ENCODE measurements at regions not wholly inside any gene's neighbourhood (a gene's known extent, or its start where the extent isn't known, plus 50 kb on each side); places are given as distances from the start of the nearest gene placed in this dataset.

GRCh38 chr10:117464176-117464575, 78.4 kb upstream of the EMX2 start:
- DNase-seq (ENCODE audit: low read depth, low spot score), result no peak

GRCh38 chr10:117463545-117463920, 79.0 kb upstream of the EMX2 start:
- Histone ChIP-seq H3K4me3 (ENCODE audit: insufficient read length, low read depth) (no peak overlapping the region), H3K9ac (ENCODE audit: insufficient read length, low read depth) (no peak overlapping the region), H3K9me3 (ENCODE audit: insufficient read depth, low read length) (peaks cover 6% of the 10 kb centered on the region; the same call in 1 of the 2 replicates), H3K27me3 (ENCODE audit: insufficient read depth, insufficient read length) (no peaks in the 10 kb centered on the region), H3K4me1 (ENCODE audit: insufficient read depth, insufficient read length) (no peaks in the 10 kb centered on the region), H3K36me3 (ENCODE audit: insufficient read depth, insufficient read length, low read length) (no peaks in the 10 kb centered on the region)
- DNase-seq (ENCODE audit: low read depth, low spot score), result no peak
- TF ChIP-seq SUZ12 (IDR thresholded peaks at IDR 0.05; ENCODE audit: extremely low read depth, insufficient read depth, insufficient read length) (no peak), YY1 (IDR thresholded peaks at IDR 0.05; ENCODE audit: insufficient read depth, insufficient read length) (no peak), ZNF274 (IDR thresholded peaks at IDR 0.05; ENCODE audit: low read depth, low read length) (no peak)

More at GRCh38 chr10:117464176-117464575, 78.4 kb upstream of the EMX2 start:
- Histone ChIP-seq H3K4me1 (ENCODE audit: insufficient read depth, insufficient read length) (no peaks in the 10 kb centered on the region), H3K9me3 (ENCODE audit: insufficient read depth, low read length) (peaks cover 6% of the 10 kb centered on the region; the same call in 1 of the 2 replicates), H3K27me3 (ENCODE audit: insufficient read depth, insufficient read length) (no peaks in the 10 kb centered on the region), H3K9ac (ENCODE audit: insufficient read length, low read depth) (no peak overlapping the region), H3K4me3 (ENCODE audit: insufficient read length, low read depth) (no peak overlapping the region), H3K36me3 (ENCODE audit: insufficient read depth, insufficient read length, low read length) (no peaks in the 10 kb centered on the region)
- no peak for TF ChIP-seq SUZ12 (IDR thresholded peaks at IDR 0.05; ENCODE audit: extremely low read depth, insufficient read depth, insufficient read length)
- no peak for TF ChIP-seq ZNF274 (IDR thresholded peaks at IDR 0.05; ENCODE audit: low read depth, low read length)
- TF ChIP-seq YY1 (IDR thresholded peaks at IDR 0.05; ENCODE audit: insufficient read depth, insufficient read length), result no peak

- Histone ChIP-seq H3K9me3 (ENCODE audit: insufficient read depth, low read length) (peaks cover 6% of the 10 kb centered on the region; the same call in 1 of the 2 replicates), H3K27me3 (ENCODE audit: insufficient read depth, insufficient read length) (no peaks in the 10 kb centered on the region), H3K4me3 (ENCODE audit: insufficient read length, low read depth) (no peak overlapping the region), H3K9ac (ENCODE audit: insufficient read length, low read depth) (no peak overlapping the region), H3K36me3 (ENCODE audit: insufficient read depth, insufficient read length, low read length) (no peaks in the 10 kb centered on the region), H3K4me1 (ENCODE audit: insufficient read depth, insufficient read length) (peaks cover 3% of the 10 kb centered on the region)
- DNase-seq (ENCODE audit: low read depth, low spot score), result no peak
- TF ChIP-seq SUZ12 (IDR thresholded peaks at IDR 0.05; ENCODE audit: extremely low read depth, insufficient read depth, insufficient read length) (no peak), YY1 (IDR thresholded peaks at IDR 0.05; ENCODE audit: insufficient read depth, insufficient read length) (no peak), ZNF274 (IDR thresholded peaks at IDR 0.05; ENCODE audit: low read depth, low read length) (no peak)
Observed at GRCh38 chr10:117462816-117463544, 79.6 kb upstream of the EMX2 start.

- no peaks in the 10 kb centered on the region for H3K36me3 ChIP-seq (ENCODE audit: insufficient read depth, insufficient read length, low read length)
- H3K4me1 ChIP-seq (ENCODE audit: insufficient read depth, insufficient read length), result peaks cover 9% of the 10 kb centered on the region
- H3K4me3 ChIP-seq (ENCODE audit: insufficient read length, low read depth), result no peak overlapping the region
- TF ChIP-seq ZNF274 (IDR thresholded peaks at IDR 0.05; ENCODE audit: low read depth, low read length), result no peak
- no peak for TF ChIP-seq YY1 (IDR thresholded peaks at IDR 0.05; ENCODE audit: insufficient read depth, insufficient read length)
- TF ChIP-seq SUZ12 (IDR thresholded peaks at IDR 0.05; ENCODE audit: extremely low read depth, insufficient read depth, insufficient read length), result no peak
- DNase-seq (ENCODE audit: low read depth, low spot score), result no peak
- H3K9ac ChIP-seq (ENCODE audit: insufficient read length, low read depth), result no peak overlapping the region
- H3K9me3 ChIP-seq (ENCODE audit: insufficient read depth, low read length), result peaks cover 6% of the 10 kb centered on the region; the same call in 1 of the 2 replicates
- no peaks in the 10 kb centered on the region for H3K27me3 ChIP-seq (ENCODE audit: insufficient read depth, insufficient read length)
Observed at GRCh38 chr10:117462424-117462792, 80.1 kb upstream of the EMX2 start.

GRCh38 chr10:117461766-117462423, 80.7 kb upstream of the EMX2 start:
- no peak overlapping the region for H3K4me3 ChIP-seq (ENCODE audit: insufficient read length, low read depth)
- no peaks in the 10 kb centered on the region for H3K36me3 ChIP-seq (ENCODE audit: insufficient read depth, insufficient read length, low read length)
- peaks cover 6% of the 10 kb centered on the region; the same call in 1 of the 2 replicates for H3K9me3 ChIP-seq (ENCODE audit: insufficient read depth, low read length)
- no peak for DNase-seq (ENCODE audit: low read depth, low spot score)
- peak overlapping the region; percentile 17 for H3K9ac ChIP-seq (ENCODE audit: insufficient read length, low read depth)
- TF ChIP-seq YY1 (IDR thresholded peaks at IDR 0.05; ENCODE audit: insufficient read depth, insufficient read length) (no peak), ZNF274 (IDR thresholded peaks at IDR 0.05; ENCODE audit: low read depth, low read length) (no peak), SUZ12 (IDR thresholded peaks at IDR 0.05; ENCODE audit: extremely low read depth, insufficient read depth, insufficient read length) (no peak)
- H3K27me3 ChIP-seq (ENCODE audit: insufficient read depth, insufficient read length), result no peaks in the 10 kb centered on the region
- H3K4me1 ChIP-seq (ENCODE audit: insufficient read depth, insufficient read length), result peaks cover 13% of the 10 kb centered on the region

- no peak overlapping the region for H3K4me3 ChIP-seq (ENCODE audit: insufficient read length, low read depth)
- TF ChIP-seq ZNF274 (IDR thresholded peaks at IDR 0.05; ENCODE audit: low read depth, low read length), result no peak
- no peak for TF ChIP-seq YY1 (IDR thresholded peaks at IDR 0.05; ENCODE audit: insufficient read depth, insufficient read length)
- no peak for TF ChIP-seq SUZ12 (IDR thresholded peaks at IDR 0.05; ENCODE audit: extremely low read depth, insufficient read depth, insufficient read length)
Observed at GRCh38 chr10:117460846-117461765, 81.4 kb upstream of the EMX2 start.

More at GRCh38 chr10:117460846-117461765, 81.4 kb upstream of the EMX2 start:
- no peaks in the 10 kb centered on the region for H3K27me3 ChIP-seq (ENCODE audit: insufficient read depth, insufficient read length)
- no peaks in the 10 kb centered on the region for H3K36me3 ChIP-seq (ENCODE audit: insufficient read depth, insufficient read length, low read length)
- DNase-seq (ENCODE audit: low read depth, low spot score), result no peak
- H3K4me1 ChIP-seq (ENCODE audit: insufficient read depth, insufficient read length), result peaks cover 16% of the 10 kb centered on the region
- peak overlapping the region; percentile 17 for H3K9ac ChIP-seq (ENCODE audit: insufficient read length, low read depth)
- H3K9me3 ChIP-seq (ENCODE audit: insufficient read depth, low read length), result peaks cover 6% of the 10 kb centered on the region; the same call in 1 of the 2 replicates
